Thyroid gland (tissue), 4 donors: ENCODE measurements at regions not wholly inside any gene's neighbourhood (a gene's known extent, or its start where the extent isn't known, plus 50 kb on each side); places are given as distances from the start of the nearest gene placed in this dataset.

Experiments used
- CTCF ChIP-seq, 6 experiments: fragments of 200-600 bp in 3 of 6; fragments of 450-650 bp in 3 of 6; sonication (generic) in 3 of 6; IDR thresholded peaks; one replicate each; pipeline ENCODE4 v1.5.1; 2016 to 2019; ENCODE audit warnings: antibody characterized with exemption in 6 of 6, mild to moderate bottlenecking in 2 of 6, inconsistent platforms in 1 of 6, moderate library complexity in 1 of 6
- POLR2A ChIP-seq, 2 donors: fragments of 450-650 bp; IDR thresholded peaks; one replicate each; pipeline ENCODE4 v1.6.1; 2017; ENCODE audit warnings: antibody characterized with exemption in 2 of 2, mild to moderate bottlenecking in 2 of 2, moderate library complexity in 1 of 2

GRCh38 chr9:118170032-118170955 lies 466.1 kb downstream of the TLR4 start:
- TF ChIP-seq POLR2A (IDR thresholded peaks at IDR 0.05) (no peak), CTCF (IDR thresholded peaks at IDR 0.05) (peak in 1 of 6 experiments; percentile 23)
